Mesendoderm (in vitro differentiated cells): ENCODE measurements at regions not wholly inside any gene's neighbourhood (a gene's known extent, or its start where the extent isn't known, plus 50 kb on each side); places are given as distances from the start of the nearest gene placed in this dataset.

Experiments
- DNase-seq: peaks from one replicate; pipeline ENCODE4 v3.0.0; 2013
- H2AK5ac ChIP-seq: 2 replicates; pipeline ENCODE4 v1.6.1; 2013; ENCODE audit warnings: low read length, inconsistent platforms
- H2BK120ac ChIP-seq: 2 replicates; pipeline ENCODE4 v1.6.1; 2013; ENCODE audit warnings: low read depth, mild to moderate bottlenecking, low read length, moderate library complexity, mixed read lengths
- H2BK15ac ChIP-seq: replicated peaks from 2 replicates; pipeline ENCODE4 v1.6.1; 2013; ENCODE audit warnings: low read depth, mild to moderate bottlenecking, moderate library complexity
- H2BK5ac ChIP-seq: 2 replicates; pipeline ENCODE4 v1.6.1; 2013; ENCODE audit warnings: low read length, inconsistent platforms
- H3K18ac ChIP-seq: 2 replicates; pipeline ENCODE4 v1.6.1; 2013; ENCODE audit warnings: mild to moderate bottlenecking, low read length, mixed read lengths
- H3K23ac ChIP-seq: one replicate; pipeline ENCODE4 v1.6.1; 2013; ENCODE audit warnings: low read length
- H3K27ac ChIP-seq: 2 replicates; pipeline ENCODE4 v1.5.1; 2013; ENCODE audit warnings: low read depth, mild to moderate bottlenecking, inconsistent platforms, low read length, moderate library complexity
- H3K27me3 ChIP-seq: 2 replicates; pipeline ENCODE4 v1.6.1; 2013; ENCODE audit warnings: low read length, control low read depth, mild to moderate bottlenecking, inconsistent platforms; ENCODE audit not compliant: insufficient read depth, poor library complexity
- H3K36me3 ChIP-seq: 2 replicates; pipeline ENCODE4 v1.6.1; 2013; ENCODE audit warnings: low read length, inconsistent platforms; ENCODE audit not compliant: control insufficient read depth, insufficient read depth
- H3K4ac ChIP-seq: one replicate; pipeline ENCODE4 v1.6.1; 2013; ENCODE audit warnings: low read depth, mild to moderate bottlenecking, low read length, moderate library complexity
- H3K4me1 ChIP-seq: 2 replicates; pipeline ENCODE4 v1.6.1; 2013; ENCODE audit warnings: low read depth, low read length, inconsistent platforms; ENCODE audit not compliant: control insufficient read depth
- H3K4me2 ChIP-seq: 2 replicates; pipeline ENCODE4 v1.6.1; 2013; ENCODE audit warnings: low read length
- H3K4me3 ChIP-seq: 2 replicates; pipeline ENCODE4 v1.5.1; 2013; ENCODE audit warnings: mild to moderate bottlenecking, low read length
- H3K56ac ChIP-seq: one replicate; pipeline ENCODE4 v1.6.1; 2013; ENCODE audit warnings: low read length
- H3K79me1 ChIP-seq: 2 replicates; pipeline ENCODE4 v1.6.1; 2013; ENCODE audit warnings: low read length, inconsistent platforms
- H3K79me2 ChIP-seq: 2 replicates; pipeline ENCODE4 v1.6.1; 2013; ENCODE audit warnings: mild to moderate bottlenecking, low read length; ENCODE audit not compliant: control insufficient read depth, insufficient read depth
- H3K9ac ChIP-seq: 2 replicates; pipeline ENCODE4 v1.6.1; 2013; ENCODE audit warnings: low read length, inconsistent platforms
- H4K5ac ChIP-seq: one replicate; pipeline ENCODE4 v1.6.1; 2013; ENCODE audit warnings: low read length
- H4K8ac ChIP-seq: one replicate; pipeline ENCODE4 v1.6.1; 2013; ENCODE audit warnings: low read depth, mild to moderate bottlenecking, control low read depth, low read length, moderate library complexity
- WGBS: extraction: QIAGEN DNeasy Blood & Tissue Kit; methylation state at CpG from one replicate; pipeline ENCODE4 v1.1.7; 2013; ENCODE audit warnings: low lambda C conversion rate, missing lambda C conversion rate; ENCODE audit not compliant: insufficient coverage; ENCODE audit errors: extremely low coverage; 5-methylcytosine and 5-hydroxymethylcytosine counted together

DNA sequence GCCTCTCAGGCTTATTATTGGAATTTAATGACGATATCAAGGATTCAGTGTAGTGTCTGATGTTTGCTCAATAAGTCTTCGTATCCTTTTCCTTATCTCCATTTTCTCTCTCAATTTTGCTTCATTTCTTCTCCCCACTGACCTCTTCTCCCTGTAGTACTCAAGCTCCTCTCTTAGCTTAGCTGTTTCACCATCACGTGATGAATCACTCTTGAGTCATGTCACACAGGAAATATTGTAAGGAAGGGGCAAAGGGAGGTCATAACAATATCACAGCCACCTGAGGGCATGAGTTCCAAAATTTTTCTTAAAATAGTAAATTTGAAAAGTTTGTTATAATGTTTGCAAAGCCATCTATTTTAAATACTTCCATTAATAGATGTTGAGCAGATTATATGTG, 392.2 kb upstream of the MARCKS start:
- no peaks in the 10 kb centered on the region for H3K79me1 ChIP-seq
- H2BK15ac ChIP-seq: no peak overlapping the region
- no peak overlapping the region for H3K4ac ChIP-seq
- H3K4me3 ChIP-seq: no peak overlapping the region
- DNase-seq: peak; percentile 22
- H3K36me3 ChIP-seq: no peaks in the 10 kb centered on the region
- H3K4me1 ChIP-seq: no peaks in the 10 kb centered on the region
- no peak overlapping the region for H3K18ac ChIP-seq
- no peak overlapping the region for H4K8ac ChIP-seq
- no peak overlapping the region for H2AK5ac ChIP-seq
- no peak overlapping the region for H2BK120ac ChIP-seq
- no peak overlapping the region for H3K23ac ChIP-seq
- H3K79me2 ChIP-seq: no peaks in the 10 kb centered on the region
- H4K5ac ChIP-seq: no peak overlapping the region
- no peak overlapping the region for H2BK5ac ChIP-seq
- H3K27me3 ChIP-seq: no peaks in the 10 kb centered on the region
- H3K27ac ChIP-seq: no peak overlapping the region
- no peak overlapping the region for H3K9ac ChIP-seq
- WGBS: no CpG with 5 or more reads among the region's 3 CpGs
- H3K56ac ChIP-seq: no peak overlapping the region
- H3K4me2 ChIP-seq: no peak overlapping the region

DNA sequence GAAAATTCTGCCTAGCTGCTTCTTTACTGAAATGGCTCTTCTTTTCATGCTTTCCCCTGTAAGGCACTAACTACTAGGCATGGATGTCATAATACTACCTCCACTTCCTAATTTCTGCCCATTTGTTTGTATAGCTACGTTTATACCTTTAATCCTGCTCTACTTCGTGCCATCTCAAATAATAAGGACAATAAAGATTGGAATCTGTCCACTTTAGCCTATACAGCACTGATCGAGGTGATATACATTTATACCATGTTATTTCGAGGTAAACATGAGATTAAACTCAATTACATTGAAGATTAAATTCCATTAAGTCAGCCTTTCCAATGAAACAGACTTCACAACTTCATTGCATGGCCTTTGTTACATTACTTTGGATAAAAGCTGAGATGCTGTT, 390.6 kb upstream of the MARCKS start:
- Histone ChIP-seq H4K5ac (no peak overlapping the region), H3K79me1 (no peaks in the 10 kb centered on the region), H3K4ac (no peak overlapping the region), H3K18ac (no peak overlapping the region), H3K23ac (no peak overlapping the region), H2AK5ac (no peak overlapping the region), H3K4me2 (no peak overlapping the region), H3K4me3 (no peak overlapping the region), H3K27me3 (no peaks in the 10 kb centered on the region), H2BK5ac (no peak overlapping the region), H3K36me3 (no peaks in the 10 kb centered on the region), H3K56ac (no peak overlapping the region), H3K79me2 (no peaks in the 10 kb centered on the region), H4K8ac (no peak overlapping the region), H2BK120ac (no peak overlapping the region), H2BK15ac (no peak overlapping the region), H3K4me1 (no peaks in the 10 kb centered on the region), H3K27ac (no peak overlapping the region), H3K9ac (no peak overlapping the region)
- no peak for DNase-seq
- no CpG with 5 or more reads among the region's 4 CpGs for WGBS

DNA sequence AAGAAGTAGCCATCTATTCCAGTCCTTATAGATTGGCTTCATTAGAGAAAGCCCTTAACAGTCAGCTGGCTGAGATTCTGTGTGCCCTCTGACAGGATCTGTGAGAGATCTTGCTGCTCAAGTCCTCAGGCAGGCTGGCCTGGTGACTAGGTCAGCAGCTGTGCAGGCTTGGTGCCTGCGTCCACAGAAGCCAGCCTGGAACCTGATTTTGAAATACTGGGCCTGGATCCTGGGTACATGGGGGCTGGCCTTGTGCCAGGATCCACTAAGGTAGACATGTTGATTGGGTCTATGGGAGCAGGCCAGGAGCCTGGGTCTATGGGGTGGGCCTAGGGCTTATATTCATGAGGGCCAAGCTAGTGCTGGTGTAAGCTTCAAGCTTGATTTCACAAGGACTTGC, 381.8 kb upstream of the MARCKS start:
- Histone ChIP-seq H2BK15ac (no peak overlapping the region), H3K27ac (no peak overlapping the region), H3K4me3 (no peak overlapping the region), H3K79me1 (no peaks in the 10 kb centered on the region), H3K18ac (no peak overlapping the region), H2AK5ac (no peak overlapping the region), H3K23ac (no peak overlapping the region), H3K4ac (no peak overlapping the region), H2BK120ac (no peak overlapping the region), H3K36me3 (no peaks in the 10 kb centered on the region), H2BK5ac (no peak overlapping the region), H3K56ac (no peak overlapping the region), H3K4me2 (no peak overlapping the region), H3K27me3 (no peaks in the 10 kb centered on the region), H3K9ac (no peak overlapping the region), H4K5ac (no peak overlapping the region), H4K8ac (no peak overlapping the region), H3K4me1 (no peaks in the 10 kb centered on the region), H3K79me2 (no peaks in the 10 kb centered on the region)
- DNase-seq: no peak
- no CpG with 5 or more reads among the region's 1 CpG for WGBS

DNA sequence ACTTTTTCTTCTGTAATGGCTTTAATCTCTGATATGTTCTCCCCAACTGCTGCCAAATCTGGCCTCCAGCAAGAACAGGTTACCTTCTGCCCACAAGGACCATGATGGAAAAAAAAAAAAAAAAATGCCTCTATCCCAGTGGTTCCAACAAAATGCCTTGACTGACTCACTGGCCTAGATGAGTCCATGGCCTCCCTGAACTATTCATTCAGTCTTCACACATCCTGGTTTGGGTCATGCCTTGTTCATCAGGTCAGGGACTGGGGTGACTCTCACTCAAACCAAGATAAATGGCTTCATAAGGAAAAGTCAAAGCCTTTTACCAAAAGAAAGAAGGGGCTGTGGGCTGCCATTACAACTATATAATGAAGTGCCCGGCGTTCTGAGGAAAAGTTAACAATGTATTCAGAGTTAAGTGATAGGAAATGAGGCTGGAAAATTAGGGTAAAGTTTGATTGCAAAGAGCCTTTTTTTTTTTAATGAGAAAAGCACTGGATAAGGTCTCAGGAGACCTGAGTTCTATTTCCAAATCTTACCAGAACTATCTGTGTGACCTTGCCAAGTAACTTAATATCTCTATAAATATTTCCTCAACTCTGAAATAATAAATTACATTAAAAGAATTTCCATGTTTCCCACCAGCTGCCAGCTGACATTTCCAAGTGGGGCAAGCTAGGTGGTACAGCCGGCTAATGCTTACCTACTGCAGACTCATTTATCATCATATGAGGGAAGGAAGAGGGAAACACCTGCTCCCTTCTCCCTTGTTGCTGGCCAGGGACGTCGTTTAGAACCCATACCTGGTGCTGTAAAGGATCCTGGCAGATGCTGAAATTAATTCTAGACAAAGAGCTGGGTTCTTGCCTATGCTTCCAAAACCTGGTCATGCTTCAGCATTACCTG, 380.0 kb upstream of the MARCKS start:
- WGBS: no CpG with 5 or more reads among the region's 5 CpGs
- no peak overlapping the region for H3K18ac ChIP-seq
- H3K56ac ChIP-seq: no peak overlapping the region
- no peaks in the 10 kb centered on the region for H3K79me2 ChIP-seq
- no peak for DNase-seq
- no peaks in the 10 kb centered on the region for H3K4me1 ChIP-seq
- no peak overlapping the region for H2BK15ac ChIP-seq
- no peak overlapping the region for H3K23ac ChIP-seq
- no peak overlapping the region for H3K4me3 ChIP-seq
- H2AK5ac ChIP-seq: no peak overlapping the region
- H4K8ac ChIP-seq: no peak overlapping the region
- H2BK5ac ChIP-seq: no peak overlapping the region
- no peaks in the 10 kb centered on the region for H3K36me3 ChIP-seq
- no peak overlapping the region for H4K5ac ChIP-seq
- H2BK120ac ChIP-seq: no peak overlapping the region
- no peak overlapping the region for H3K9ac ChIP-seq
- H3K27ac ChIP-seq: no peak overlapping the region
- no peaks in the 10 kb centered on the region for H3K27me3 ChIP-seq
- H3K79me1 ChIP-seq: no peaks in the 10 kb centered on the region
- H3K4ac ChIP-seq: no peak overlapping the region
- no peak overlapping the region for H3K4me2 ChIP-seq

DNA sequence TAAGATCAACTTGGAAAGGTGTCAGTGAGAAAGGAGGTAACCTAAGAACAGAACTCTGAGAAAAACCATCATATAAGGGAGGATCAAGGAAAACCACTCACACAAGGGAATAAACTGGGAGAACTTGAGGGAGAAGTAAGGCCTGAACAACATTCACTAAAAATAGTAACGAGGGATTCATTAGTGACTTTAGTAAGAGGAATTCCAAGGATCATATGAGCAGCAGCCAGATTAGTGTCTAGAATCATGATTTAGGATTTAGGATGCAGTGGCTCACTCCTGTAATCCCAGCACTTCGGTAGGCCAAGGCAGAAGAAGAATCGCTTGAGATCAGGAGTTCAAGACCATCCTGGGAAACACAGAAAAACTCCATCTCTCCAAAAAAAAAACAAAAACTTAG, 376.5 kb upstream of the MARCKS start:
- no peak for DNase-seq
- Histone ChIP-seq H4K8ac (no peak overlapping the region), H2AK5ac (no peak overlapping the region), H3K9ac (no peak overlapping the region), H2BK15ac (no peak overlapping the region), H3K4me3 (no peak overlapping the region), H3K4me2 (no peak overlapping the region), H3K79me2 (no peaks in the 10 kb centered on the region), H4K5ac (no peak overlapping the region), H3K36me3 (no peaks in the 10 kb centered on the region), H3K4me1 (no peaks in the 10 kb centered on the region), H3K56ac (no peak overlapping the region), H3K79me1 (no peaks in the 10 kb centered on the region), H3K27ac (no peak overlapping the region), H3K27me3 (no peaks in the 10 kb centered on the region), H3K18ac (no peak overlapping the region), H2BK120ac (no peak overlapping the region), H3K4ac (no peak overlapping the region), H3K23ac (no peak overlapping the region), H2BK5ac (no peak overlapping the region)
- no CpG with 5 or more reads among the region's 3 CpGs for WGBS

DNA sequence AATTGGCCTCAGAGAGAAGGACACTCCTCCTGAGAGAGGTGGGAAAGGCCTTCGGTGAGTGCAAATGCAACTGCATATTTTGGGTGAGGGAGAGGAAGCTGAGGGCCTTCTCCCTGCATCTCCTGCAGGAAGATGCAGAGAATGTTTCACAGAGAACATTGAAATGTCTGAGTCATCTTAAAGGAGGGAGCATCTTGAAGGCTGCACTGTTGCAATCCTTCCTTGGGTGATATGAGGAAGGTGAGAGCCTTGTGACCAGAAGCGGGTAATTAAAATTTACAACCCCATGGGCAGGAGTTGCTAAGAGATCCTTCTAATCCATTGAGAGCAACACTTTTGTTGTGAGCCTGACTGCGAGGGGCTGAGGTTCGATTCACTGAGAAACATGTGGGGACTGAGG, 375.7 kb upstream of the MARCKS start:
- Histone ChIP-seq H3K36me3 (no peaks in the 10 kb centered on the region), H3K56ac (no peak overlapping the region), H2BK15ac (no peak overlapping the region), H4K8ac (no peak overlapping the region), H2BK5ac (no peak overlapping the region), H2AK5ac (no peak overlapping the region), H3K4me1 (no peaks in the 10 kb centered on the region), H3K4me3 (no peak overlapping the region), H4K5ac (no peak overlapping the region), H3K18ac (no peak overlapping the region), H3K4ac (no peak overlapping the region), H3K4me2 (no peak overlapping the region), H3K79me1 (no peaks in the 10 kb centered on the region), H3K23ac (no peak overlapping the region), H3K79me2 (no peaks in the 10 kb centered on the region), H3K27me3 (no peaks in the 10 kb centered on the region), H3K9ac (no peak overlapping the region), H3K27ac (no peak overlapping the region), H2BK120ac (no peak overlapping the region)
- WGBS: no CpG with 5 or more reads among the region's 4 CpGs
- DNase-seq: peak; percentile 52
